HG02678 (cell line): ENCODE measurements at regions not wholly inside any gene's neighbourhood (a gene's known extent, or its start where the extent isn't known, plus 50 kb on each side); places are given as distances from the start of the nearest gene placed in this dataset.
A peak's percentile ranks its signal among the peaks of the same experiment; 100 is the strongest.
"Not testable (repeated sequence)": the region's sequence is repeated elsewhere in the genome, so short reads cannot be mapped to it uniquely, and the experiment has no call there.

Experiments used
- ATAC-seq: cut with Tn5 transposase; IDR thresholded peaks from one replicate; pipeline ENCODE4 v1.9.1; 2021; ENCODE audit warnings: mild to moderate bottlenecking, moderate library complexity; ENCODE audit not compliant: unreplicated experiment

DNA sequence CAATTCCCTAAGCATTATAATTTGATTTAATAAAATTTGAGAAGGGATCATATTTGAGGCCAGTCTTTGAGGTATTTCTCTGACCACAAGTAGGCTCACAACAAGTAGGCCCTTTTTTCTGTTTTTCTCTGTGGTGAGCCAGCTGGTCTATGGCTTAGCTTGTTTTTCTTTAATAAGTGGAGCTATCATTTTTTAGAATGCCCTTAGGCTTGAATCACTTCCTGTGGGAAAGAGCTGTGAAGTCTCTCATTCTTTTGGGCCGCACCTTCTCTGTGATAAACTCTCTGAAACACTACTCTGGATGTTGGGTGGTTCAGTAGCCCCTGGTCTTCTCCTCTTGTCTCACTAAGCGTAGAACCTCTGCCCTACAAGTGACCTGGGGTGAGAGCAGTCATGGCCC lies 235.9 kb downstream of the SUCLG1 start:
- no peak for ATAC-seq

DNA sequence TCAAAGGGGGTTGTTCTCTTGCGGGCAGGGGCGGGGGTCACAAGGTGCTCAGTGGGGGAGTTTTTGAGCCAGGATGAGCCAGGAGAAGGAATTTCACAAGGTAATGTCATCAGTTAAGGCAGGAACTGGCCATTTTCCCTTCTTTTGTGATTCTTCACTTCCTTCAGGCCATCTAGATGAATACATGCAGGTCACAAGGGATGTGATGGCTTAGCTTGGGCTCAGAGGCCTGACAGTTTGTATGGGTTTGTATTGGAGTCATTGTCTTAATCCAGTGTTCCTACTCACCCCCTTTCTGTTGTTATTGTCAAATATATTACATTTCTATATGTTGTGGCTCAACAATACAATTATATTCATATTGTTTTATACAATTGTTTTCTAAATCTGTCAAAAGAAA lies 238.0 kb downstream of the SUCLG1 start:
- ATAC-seq, result not testable (repeated sequence)

DNA sequence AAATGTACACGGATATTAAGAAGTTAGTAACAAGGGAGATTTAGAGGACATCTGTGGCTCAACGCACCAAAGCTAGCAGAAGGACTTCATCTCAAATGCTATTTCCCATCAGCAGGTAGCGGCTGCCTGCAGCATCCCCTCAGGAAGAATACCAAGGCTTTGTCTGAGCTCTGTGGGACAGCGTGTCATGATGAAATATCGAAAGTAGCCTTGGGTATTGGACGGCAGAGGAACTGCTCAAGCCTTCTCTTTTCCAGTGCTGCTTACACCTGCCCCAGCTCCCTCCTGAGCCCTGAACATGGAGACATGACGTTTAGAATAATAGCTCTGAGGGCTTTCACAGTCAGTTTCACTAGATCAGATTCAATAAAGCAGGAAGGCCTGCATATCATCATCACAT lies 241.6 kb downstream of the SUCLG1 start:
- no peak for ATAC-seq

DNA sequence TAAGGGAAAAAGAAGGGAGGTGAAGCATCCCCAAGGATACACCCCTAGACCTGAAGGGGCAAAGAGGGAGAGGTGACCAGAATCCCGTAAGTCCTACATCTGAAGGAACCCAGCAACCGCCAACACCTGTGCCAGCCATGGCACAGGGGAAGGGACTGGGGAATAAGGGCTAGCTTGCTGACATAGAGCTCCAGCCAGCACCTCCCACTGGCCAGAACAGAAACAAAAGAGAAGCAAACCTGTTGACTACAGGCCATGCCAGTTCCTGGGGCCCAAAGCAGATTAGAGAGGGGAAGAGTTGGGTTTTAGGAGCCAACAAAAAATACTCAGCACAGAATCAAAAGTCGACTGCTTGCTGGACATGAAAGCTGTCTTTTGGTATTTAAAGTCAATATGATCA lies 244.6 kb downstream of the SUCLG1 start:
- ATAC-seq, result no peak

DNA sequence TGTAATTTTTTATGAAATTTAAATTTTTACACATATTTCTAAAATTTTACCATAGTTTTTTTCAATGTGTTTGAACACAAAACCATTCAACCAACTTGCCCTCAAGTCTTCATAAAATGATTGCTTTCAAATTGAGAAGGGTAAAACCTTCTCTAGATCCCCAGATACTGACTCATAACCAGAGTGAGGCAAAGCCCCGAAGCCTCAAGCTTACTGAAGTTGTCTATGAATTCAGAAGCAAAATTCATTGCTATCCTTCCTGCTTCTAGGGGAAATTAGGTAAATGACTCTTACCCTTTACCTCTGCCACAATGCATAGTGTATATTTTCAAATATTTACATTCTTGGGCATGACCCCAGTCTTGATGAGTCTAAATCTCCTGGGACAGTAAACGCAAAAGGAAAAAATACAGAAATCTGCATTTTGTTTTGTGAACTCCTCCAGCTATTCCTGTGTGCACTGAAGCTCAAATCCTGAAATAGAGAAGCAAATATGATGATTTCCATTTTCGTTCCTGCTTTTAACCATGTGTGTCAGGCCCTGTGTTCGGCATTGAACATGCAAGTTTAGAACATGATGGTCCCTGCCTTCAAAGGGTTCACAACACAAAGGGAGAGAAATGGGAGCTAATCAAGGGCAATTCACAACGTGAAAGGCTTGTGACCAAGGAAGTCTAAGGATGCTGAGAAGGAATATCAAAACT lies 246.3 kb downstream of the SUCLG1 start:
- peak; percentile 90 for ATAC-seq

DNA sequence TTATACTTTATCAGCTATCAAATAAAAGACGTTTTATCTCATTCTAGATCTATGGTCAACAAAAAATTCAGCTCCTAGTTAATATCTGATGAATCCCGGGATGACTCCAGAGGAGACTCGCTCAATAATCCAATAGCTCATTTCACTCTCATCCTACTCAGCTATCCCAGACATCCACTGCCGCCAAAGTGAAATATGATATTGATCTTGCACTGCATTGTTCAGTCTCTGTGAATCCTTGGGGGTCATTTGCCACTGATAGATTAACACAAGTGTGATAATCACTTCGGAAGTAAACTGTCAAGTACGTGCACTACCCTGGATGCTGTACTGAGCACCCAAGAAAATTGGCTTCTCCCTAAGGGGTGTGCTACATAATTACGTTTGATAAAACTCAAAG lies 249.1 kb downstream of the SUCLG1 start:
- no peak for ATAC-seq

DNA sequence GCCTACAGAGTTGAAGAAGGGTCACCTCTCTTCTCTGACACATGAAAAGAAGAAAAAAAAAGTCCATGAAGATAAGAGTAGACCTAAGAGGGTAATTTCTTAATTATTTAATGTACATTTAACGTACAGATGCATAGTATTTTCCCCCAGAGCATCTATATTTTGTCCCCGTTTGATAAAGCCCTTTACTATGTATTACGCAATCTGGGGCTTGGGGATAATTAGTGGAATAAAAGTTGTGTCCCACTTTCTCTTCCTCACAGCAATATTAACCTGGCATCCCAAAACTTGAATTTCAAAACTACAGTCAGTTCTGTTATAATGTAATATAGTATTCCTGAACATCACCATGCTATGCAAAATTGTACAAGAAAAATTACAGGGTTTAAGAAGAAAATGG lies 254.1 kb downstream of the SUCLG1 start:
- ATAC-seq, result no peak

DNA sequence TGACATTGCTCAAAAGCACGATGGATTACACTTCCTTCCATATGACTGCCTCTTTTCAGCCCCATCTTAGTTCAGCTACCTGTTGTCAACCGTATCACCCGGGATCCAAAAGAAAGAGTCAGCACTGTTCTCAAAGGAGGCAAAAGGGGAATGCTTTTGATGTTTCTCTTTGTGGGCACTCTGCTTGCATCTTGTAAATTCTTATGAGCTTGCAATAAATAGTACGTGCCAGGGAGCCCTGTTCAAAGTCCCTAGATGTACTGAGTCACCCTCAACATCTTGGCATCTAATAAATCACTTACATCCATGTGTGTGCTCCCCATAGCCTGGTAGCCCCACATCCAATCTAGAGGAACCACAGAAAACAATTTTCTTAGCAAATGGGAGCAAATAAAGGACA lies 256.9 kb downstream of the SUCLG1 start:
- ATAC-seq, result no peak

DNA sequence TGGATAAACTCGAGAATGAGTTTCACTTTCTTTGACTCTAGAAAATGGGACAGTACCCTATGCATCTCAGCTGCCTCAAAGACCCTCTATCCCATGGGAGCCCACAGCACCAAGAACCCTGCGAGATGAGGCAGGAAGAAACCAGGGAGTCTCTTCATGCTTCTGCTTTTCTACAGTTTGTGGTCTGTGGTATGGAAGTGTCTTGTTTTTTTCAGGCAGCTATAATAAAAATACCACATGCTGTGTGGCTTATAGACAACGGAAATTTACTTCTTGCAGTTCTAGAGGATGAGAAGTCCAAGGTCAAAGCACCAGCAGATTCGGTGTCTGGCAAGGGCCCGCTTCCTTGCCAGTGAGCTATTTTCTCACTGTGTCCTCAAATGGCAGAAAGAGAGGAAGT lies 257.9 kb downstream of the SUCLG1 start:
- no peak for ATAC-seq

DNA sequence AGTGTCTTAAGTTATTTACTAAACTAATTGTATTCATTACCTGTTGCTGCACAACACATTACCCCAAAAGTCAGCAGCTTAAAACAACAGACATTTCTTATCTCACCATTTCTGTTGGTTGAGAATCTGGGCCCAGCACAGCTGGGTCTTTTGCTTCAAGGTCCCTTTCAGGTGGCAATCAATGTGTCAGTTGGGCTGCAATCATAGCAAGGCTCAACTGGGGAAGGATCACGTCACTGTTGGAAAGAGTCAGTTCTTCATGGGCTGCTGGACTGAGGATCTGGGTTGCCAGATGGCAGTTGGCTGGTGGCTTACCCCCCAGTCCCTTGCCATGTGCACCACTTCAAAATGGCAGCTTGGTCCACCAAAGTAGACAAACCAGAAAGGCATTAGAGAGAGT lies 261.2 kb downstream of the SUCLG1 start:
- no peak for ATAC-seq

DNA sequence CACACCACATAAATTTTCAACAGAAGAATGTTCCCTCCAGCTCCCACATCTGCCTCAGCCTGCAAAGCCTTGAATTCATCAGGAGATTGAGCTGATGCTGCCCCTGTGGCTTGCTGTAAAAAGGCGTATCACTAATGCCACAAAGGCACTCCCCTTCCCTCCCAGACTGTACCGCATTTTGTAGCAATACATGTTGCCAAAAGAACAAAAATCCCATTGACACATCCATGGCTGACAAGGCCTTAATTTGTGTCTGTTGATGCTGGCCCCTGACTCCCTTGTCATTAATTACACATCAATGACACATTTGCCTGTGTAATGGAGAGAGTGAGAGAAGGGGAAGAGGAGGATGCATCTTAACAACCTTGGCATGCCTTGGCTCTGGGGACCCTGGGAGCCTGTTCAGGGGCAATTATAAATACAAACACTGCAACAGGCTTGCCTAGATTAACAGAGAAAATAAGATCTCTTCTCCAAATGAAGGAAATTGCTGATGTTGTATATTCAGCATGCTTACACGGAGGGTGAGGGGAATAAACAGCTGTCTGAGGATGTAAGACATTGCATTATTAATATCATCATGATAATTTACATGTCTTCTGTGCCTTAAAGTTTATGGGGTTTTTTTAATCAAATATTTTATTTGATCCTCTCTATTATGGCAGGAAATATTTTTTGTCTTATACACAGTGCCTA lies 264.0 kb downstream of the SUCLG1 start:
- no peak for ATAC-seq

DNA sequence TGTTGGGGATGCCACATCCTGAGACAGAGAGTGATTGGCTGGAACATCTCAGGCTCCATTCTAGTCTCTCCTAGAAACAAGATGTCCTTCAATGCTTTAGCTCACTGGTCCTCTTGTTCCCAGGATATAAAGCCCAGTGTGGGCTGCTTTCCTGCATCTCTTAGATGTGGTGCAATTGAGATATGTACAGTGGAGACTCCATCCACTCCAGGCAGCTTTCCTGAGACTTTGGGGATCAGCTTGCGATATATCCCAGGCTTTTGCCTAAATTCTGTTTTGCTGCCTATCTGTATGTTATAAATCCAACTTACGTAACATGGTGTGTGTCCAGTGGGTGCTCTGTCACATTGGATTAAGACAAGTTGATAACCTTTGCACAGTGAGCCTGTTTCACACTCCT lies 264.9 kb downstream of the SUCLG1 start:
- ATAC-seq, result no peak

DNA sequence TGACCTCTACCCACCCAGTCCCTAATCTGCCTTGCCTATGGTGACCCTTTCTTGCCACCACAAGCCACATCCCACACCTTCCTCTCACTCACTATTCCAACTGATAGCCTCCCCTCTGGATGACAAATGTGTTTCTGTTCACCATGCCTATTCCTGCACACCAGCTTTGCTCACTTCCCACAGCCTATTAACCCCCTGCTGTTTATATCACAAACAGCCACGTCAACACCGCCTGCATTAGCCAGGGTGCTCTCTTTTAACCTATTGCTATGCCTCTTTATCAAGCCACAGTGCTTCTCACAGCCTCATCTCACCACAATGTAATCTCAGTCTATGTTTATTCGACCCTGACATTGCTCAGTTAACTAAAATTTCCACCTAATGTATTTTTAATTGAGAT lies 271.8 kb downstream of the SUCLG1 start:
- no peak for ATAC-seq

DNA sequence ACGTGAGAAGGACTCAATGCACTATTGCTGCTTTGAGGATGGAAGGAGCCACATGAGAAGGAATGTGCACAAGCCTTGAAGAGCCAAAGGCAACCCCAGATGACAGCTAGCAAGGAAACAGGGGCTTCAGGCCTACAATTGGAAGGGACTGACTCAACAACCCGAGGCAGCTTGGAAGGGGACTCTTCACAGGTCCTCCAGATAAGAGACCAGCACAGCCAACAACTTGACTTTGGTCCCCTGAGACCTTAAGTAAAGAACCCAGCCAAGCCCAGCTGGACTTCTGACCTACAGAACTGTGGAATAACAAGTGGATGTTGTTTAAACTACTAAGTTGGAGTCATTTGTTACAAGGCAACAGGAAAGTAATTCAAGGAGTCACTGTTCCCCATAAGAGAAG lies 277.2 kb downstream of the SUCLG1 start:
- ATAC-seq, result no peak

DNA sequence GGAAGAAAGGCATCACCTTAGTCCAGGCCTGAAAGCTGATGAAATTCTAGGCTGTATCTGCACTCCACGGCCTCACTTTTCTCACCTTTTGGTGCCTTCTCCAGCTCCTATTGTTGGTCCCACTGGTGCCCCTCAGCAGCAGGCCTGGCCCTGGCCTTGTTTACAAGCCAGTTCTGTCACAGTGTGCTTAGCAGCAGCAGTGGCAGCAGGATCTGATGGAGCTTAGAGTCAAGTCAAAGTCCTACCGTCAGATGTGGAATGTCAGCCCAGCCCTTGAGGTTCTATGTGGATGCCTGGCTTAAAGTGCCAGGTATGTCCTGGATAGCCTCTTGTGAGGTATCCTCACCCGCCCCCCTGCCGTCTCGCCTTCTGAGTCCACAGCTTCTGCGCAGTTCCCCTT lies 281.3 kb downstream of the SUCLG1 start:
- no peak for ATAC-seq

DNA sequence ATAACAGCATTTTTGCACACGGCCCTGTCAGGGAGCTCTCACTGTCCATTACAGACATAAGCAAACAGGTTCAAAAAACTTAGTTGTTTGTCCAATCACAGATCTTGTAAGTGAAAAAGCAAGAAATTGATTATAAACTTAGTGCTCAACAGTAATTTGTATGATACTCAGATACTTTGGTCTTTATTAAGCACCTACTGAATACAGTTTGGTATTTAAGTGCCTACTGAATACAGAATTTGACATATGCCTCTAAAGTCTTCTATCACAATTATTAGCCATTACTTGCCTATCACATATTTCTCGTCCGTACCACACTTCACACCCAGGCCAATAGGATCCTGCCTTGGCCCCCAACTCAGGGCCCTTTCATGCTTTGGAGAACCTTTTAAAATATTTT lies 283.1 kb downstream of the SUCLG1 start:
- ATAC-seq, result no peak

DNA sequence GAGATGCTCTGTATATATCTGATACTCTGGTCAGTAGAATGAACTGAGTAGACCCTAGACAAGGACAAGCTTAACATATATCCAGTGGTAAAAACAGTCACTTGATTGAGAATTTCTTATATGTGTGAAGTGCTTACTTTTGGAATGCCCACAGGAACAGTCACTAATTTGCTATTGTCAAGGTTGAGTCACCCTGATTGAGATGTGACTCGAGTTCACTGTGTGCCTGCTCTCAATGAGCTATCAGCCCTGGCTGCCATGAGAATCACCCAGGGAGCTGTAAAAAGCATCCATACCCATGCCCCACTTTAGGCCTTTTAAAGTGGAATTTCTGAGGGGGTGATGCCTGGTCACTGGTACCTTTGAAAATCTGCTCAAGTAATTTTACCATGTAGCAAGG lies 283.7 kb downstream of the SUCLG1 start:
- no peak for ATAC-seq

DNA sequence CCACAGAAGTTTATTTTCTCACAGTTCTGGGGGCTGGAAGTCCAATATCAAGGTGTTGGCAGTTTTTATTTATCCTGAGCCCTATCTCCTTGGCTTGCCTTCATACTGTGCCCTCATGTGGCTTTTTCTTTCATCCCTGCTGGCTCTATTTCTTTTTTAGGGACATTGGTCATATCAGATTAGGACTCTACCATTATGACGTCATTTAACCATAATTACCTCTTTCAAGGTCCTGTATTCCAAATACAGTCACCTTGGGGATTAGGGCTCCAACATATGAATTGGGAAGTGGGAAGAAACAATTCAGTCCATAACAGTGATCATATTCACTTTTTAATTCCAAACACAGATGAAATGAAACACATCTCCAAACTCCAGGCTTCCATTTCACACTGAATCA lies 286.0 kb downstream of the SUCLG1 start:
- ATAC-seq, result no peak

DNA sequence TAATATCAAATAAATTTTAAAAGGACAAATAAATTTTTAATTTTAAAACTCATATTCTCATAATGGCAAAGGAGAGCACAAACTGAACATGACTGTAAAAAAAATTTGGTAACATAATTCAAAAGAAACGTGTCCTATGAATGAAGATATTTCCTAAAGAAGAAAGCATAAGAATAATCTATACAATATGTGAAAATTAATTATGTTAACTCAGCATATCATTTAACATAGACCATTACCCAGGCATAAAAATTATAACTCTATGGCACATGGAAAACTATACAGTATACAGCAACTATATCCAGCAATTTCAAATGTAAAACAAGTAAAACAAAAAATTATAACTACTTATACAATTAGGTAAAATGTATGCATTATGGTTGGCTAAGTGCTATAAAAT lies 288.1 kb downstream of the SUCLG1 start:
- ATAC-seq, result no peak

DNA sequence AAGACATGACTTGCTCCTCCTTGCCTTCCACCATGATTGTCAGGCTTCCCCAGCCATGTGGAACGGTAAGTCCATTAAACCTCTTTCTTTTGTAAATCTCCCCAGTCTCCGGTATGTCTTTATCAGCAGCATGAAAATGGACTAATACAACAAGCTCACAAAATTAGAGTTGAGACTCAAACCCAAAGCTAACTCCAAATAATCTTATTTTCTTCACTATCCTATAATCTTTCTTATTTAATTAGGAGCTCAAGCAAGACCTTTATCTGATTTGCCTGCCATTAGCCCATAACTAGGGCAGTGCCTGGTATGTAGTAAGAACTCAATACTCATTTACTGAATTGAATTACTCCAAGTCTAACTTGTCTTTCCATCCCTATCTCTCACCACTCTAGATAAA lies 289.2 kb downstream of the SUCLG1 start:
- no peak for ATAC-seq

DNA sequence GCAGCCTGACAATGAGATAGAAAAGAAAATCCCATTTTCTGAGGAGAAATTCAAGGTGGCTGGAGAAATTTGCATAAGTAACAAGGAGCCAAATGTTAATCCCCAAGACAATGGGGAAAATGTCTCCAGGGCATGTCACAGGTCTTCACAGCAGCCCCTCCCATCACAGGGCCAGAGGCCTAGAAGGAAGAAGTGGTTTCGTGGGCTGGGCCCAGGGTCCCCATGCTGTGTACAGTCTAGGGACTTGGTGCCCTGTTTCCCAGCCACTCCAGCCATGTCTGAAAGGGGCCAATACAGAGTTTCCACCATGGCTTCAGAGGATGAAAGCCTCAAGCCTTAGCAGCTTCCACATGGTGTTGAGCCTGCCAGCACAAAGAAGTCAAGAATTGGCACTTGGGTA lies 290.5 kb downstream of the SUCLG1 start:
- ATAC-seq, result not testable (repeated sequence)

DNA sequence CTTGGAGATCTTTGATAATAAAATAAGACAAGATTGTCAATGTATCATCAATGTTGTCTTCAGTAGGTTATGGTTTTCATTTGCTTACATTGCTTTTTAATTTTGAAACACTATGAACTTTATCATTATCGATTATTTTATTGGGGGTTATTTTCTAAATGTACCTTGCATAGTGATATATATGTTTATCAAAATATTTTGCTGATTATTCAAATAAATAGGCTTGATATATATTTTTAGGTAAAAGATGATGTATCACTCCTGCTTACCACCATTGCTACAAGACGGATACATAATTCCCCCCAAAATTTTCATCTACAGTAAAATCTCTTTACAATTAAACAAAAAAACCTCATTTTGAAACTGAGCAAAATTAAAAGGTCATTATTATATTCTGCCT lies 293.8 kb downstream of the SUCLG1 start:
- no peak for ATAC-seq

DNA sequence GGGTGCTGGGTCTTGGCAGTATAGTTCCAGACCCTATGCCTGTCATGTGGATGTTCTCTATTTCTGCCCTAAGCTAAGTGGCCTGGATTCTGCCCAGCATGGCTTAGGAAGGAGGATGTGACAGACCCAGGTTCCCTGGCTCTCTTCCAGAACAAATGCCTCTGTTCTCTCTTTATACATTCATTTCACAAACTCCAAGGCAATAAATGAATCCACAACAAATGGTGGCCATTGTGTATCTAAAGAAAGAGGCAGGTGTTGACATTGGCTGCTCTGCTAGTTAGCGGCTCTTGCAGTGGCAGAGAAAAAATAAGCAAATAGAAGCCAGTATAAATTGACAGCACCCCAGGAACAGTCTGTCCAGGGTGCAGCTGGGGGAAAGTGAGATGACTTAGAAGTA lies 298.6 kb downstream of the SUCLG1 start:
- no peak for ATAC-seq
